Fibroblast of the aortic adventitia (primary cell): ENCODE measurements at regions not wholly inside any gene's neighbourhood (a gene's known extent, or its start where the extent isn't known, plus 50 kb on each side); places are given as distances from the start of the nearest gene placed in this dataset.

Source experiments
- DNase-seq: peaks from one replicate; pipeline ENCODE4 v3.0.0-alpha.2; 2010; ENCODE audit warnings: low read depth
- H3K4me3 ChIP-seq: 2 replicates; pipeline ENCODE4 v1.5.1; 2011; ENCODE audit warnings: low read depth, mild to moderate bottlenecking, control low read depth, low read length, moderate library complexity
- CTCF ChIP-seq: IDR thresholded peaks from 2 replicates; pipeline ENCODE4 v1.5.1; 2011; ENCODE audit warnings: mild to moderate bottlenecking, low read length, control low read depth, inconsistent platforms; ENCODE audit not compliant: insufficient read depth

GRCh38 chrX:724256-724655 lies 93.7 kb downstream of the SHOX start:
- DNase-seq: peak; percentile 5
- no peak overlapping the region for H3K4me3 ChIP-seq
- TF ChIP-seq CTCF: no peak

- peak; percentile 2 for DNase-seq
- no peak overlapping the region for H3K4me3 ChIP-seq
- TF ChIP-seq CTCF: no peak
Measured at GRCh38 chrX:723781-724180, 93.2 kb downstream of the SHOX start.

- no peak overlapping the region for H3K4me3 ChIP-seq
- no peak for TF ChIP-seq CTCF
- no peak for DNase-seq
Measured at GRCh38 chrX:721354-721753, 90.8 kb downstream of the SHOX start.

GRCh38 chrX:720825-721224 lies 90.2 kb downstream of the SHOX start:
- TF ChIP-seq CTCF: no peak
- no peak for DNase-seq

GRCh38 chrX:720250-720649 lies 89.7 kb downstream of the SHOX start:
- TF ChIP-seq CTCF: no peak
- DNase-seq: no peak
- no peak overlapping the region for H3K4me3 ChIP-seq

More at GRCh38 chrX:720825-721224, 90.2 kb downstream of the SHOX start:
- no peak overlapping the region for H3K4me3 ChIP-seq

- no peak for DNase-seq
- no peak overlapping the region for H3K4me3 ChIP-seq
Measured at GRCh38 chrX:716136-716535, 85.5 kb downstream of the SHOX start.

More at GRCh38 chrX:716136-716535, 85.5 kb downstream of the SHOX start:
- no peak for TF ChIP-seq CTCF
